HG03442 (cell line): ENCODE measurements at regions not wholly inside any gene's neighbourhood (a gene's known extent, or its start where the extent isn't known, plus 50 kb on each side); places are given as distances from the start of the nearest gene placed in this dataset.
A peak's percentile ranks its signal among the peaks of the same experiment; 100 is the strongest.
"Not testable (repeated sequence)": the region's sequence is repeated elsewhere in the genome, so short reads cannot be mapped to it uniquely, and the experiment has no call there.

Experiments used
- ATAC-seq: cut with Tn5 transposase; IDR thresholded peaks from one replicate; pipeline ENCODE4 v1.9.1; 2021; ENCODE audit warnings: mild to moderate bottlenecking, moderate library complexity; ENCODE audit not compliant: unreplicated experiment

DNA sequence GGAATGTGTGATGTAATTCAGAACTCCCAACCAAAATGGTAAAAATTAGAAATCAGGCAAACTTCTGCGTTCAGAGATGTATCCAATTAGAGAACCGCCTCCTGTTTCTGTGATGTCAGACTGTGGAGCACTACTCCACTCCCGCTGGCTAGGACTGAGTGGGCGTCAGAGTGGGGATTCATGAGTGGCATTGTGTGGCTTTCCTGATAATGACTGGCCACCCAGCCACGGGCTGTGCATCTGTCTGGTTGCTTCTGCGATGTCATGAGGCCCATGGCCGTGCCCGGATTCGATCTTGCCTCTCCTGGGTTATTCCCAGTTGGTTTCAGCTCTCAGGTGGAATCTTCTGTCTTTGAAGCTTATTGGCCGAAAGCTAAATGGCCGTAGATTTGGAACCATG, 87.1 kb upstream of the KCNA1 start:
- ATAC-seq: no peak

DNA sequence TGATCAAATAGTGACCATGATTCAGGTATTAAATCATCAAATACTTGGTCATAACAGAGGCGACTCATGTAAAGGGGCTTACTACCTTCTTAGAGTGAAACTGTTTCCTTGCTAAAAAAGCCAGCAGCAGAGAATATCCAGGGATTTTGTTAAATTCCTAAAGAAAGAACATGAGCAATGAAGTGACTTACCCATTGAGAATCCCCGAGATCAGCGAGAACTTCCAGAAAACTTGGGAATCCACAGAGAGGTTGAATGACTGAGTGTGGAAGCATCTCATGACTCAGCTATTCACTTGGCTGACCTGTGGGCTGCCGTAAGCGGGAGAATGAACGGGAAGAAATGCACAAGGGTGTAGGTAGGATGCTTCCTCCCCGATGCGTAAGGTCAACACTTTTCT, 85.3 kb upstream of the KCNA1 start:
- no peak for ATAC-seq

DNA sequence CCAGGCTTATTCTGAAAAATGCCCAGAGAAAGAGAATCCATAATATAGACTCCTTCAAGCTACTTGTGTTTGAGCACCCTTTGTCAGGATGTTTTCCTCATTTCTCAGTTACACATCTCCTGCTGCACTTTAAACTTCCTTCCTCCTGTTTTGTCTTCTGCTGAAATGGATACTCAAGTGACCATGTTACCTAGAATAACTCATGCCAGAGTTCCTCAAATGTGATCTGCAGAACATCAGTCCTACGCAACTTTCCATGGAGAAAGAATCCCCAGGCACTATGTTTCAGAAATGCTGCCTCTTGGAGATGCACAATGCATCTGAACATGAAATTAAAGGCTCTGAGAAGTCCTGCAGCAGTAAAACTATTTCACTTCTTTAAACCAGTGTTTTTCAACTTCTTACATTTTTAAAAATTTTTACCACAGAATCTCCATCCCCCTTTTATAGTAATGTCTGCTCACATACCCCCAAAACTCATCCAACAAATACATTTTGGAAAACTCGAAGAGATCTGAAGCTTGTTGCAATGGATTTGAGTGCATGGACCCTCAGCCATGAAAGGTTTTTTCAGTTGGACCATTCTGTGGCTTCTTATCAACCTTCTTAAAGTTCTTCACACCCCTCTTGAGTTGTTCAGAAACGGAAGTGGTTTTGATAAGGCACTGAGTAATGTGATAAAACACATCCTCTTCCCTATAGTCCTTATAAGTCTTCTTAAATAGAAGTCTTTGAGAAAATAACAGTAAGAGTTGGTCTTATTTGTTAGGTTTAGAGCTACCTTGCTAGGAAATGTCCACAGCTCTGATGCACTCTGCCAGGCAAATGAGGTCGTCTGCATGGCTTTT, 84.5 kb upstream of the KCNA1 start:
- ATAC-seq: no peak

DNA sequence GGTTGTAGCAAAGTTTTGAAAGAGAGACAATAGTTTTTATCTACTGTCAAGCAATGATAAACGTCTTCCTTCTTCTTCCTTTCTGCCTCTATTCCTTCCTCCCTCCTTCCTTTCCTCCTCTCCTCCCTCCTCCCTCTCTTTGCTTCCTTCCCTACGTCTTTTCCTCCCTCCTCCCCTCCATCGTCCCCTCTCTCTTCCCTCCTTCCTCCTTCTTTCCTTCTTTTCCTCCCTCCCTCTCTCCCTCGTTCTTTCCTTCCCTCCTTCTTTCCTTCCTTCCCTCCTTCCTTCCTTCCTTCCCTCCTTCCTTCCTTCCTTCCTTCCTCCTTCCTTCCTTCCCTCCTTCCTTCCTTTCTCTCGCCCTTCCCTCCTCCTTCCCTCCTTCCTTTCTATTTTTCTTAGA, 82.8 kb upstream of the KCNA1 start:
- no peak for ATAC-seq

DNA sequence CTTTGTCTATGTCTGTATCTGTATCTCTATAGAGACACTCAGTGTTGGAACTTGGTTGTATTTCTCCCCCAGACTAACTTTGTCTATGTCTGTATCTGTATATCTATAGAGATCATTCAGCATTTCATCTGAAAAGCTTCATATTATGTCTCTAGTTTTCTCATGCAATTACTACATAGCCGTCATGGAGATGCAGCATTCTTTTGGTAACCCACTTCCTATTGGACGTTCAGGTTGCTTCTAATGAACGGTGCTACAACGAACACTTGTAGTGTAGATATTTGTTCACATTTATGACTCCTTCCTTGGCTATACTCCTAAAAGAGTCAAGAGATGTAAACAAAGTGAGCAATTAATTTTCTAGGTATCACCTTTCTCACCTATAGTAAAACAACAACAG, 81.5 kb upstream of the KCNA1 start:
- no peak for ATAC-seq

DNA sequence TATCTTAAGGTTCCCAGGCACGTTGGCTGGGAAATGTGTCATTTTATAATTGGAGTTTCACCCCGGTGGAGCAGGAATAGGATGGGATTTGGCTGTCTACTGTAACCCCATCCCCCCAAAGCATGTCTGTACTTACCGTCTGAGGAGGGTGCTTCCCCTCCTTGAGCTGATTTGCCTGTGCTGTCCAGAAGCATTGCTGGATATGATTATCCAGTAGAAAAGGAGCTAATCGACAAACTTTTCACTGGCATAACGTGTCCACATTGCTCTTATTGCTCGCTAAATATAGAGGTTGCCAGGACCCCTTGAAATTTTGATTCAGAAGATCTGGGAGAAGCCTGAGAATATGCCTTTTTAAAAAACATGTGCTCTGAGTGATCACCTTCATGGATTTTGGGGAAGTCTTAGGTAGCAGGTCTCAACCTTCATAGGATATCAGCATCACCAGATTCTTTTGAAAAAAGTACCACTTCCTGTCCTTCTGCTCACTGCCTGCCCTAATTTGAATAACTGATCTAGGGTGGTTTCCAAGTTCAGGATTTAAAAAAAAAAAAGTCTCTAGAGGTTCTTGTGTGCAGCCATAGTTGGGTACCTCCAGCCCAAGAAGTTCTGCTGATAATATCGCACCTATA, 80.4 kb upstream of the KCNA1 start:
- peak; percentile 80 for ATAC-seq

DNA sequence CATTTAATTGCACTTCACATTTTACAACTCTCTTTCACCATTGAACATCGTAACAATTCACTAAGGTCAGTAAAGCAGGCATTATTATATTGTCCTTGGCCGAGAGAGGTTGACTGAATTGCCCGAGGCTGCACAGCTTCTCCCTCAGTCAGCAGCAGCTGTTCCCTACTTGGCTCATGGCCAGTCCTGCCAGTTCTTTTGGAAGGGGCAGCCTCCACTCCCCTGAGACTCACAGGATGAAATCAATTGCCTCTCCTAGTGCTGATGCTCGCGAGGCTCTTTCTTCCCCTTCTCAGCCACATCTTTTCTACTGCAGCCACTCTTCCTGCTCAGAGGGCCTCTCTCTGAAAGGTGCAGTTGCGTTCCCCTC, 79.9 kb upstream of the KCNA1 start:
- ATAC-seq: peak; percentile 10

DNA sequence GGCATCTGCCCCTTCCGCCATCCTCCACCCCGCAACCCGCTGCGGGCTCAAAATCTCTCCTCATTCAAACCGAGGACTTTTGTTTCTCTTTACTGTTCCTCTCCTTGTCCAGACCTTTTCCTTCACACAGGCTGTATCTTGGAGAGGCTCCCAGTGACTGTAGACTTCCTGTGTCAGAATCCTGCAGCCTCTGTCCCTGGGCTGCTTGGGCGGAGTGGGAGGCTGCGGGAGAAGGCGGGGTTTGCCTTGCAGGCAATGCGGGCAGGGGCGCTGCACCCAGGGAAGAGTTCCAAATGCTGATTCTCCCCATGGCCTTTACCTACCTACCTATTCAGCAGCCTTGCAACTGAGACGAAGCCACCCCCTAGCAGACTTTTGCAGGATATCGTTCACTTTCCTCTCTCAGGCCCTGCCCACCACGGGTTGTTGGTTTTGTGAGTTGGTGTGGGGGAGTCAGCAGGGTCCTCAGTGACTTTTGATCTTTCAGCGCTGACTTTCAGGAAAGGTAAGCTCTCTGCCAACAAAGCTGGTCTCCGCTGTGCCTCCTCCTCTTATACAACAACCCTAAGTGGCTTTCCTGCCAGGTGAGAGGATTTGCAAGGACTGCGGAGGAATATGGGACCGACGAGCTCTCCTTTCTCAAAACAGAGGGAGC, 79.0 kb upstream of the KCNA1 start:
- no peak for ATAC-seq

DNA sequence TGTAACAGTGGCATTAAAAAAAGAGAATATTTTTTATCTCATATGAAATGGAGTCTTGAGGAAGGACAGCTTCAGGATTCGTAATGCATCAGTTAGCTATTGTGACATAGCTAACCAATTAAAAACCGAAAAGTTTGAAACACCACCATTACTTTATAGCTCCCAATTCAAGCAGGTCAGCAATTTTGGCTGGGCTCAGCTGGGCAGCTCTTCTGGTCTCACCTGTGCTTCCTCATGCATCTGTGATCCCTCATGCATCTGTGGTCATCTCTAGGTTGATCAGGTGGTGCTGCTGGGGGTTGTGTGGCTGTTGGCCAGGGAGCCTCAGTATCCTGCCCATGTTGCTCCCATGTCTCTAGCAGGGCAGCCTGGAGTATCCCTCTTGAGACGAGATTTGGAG, 76.7 kb upstream of the KCNA1 start:
- no peak for ATAC-seq

DNA sequence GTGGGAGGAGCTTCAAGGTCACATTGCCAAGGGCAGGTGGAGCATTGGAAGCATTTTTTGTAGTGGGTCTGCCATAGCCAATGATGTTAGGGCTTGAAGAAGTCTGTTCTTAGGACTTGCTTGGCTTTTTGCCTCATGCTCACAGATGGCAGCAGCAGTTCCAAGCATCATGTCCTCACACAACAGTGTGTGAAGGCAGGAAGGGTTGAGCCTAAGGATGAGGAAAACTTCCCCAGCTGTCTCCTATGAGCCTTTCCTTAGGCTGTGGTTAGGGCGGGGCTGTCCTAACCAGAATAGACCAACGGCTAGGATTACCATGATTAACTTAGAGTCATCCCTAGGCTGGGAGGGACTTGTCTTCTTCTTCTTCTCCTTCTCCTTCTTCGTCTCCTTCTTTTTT, 76.2 kb upstream of the KCNA1 start:
- ATAC-seq: no peak

DNA sequence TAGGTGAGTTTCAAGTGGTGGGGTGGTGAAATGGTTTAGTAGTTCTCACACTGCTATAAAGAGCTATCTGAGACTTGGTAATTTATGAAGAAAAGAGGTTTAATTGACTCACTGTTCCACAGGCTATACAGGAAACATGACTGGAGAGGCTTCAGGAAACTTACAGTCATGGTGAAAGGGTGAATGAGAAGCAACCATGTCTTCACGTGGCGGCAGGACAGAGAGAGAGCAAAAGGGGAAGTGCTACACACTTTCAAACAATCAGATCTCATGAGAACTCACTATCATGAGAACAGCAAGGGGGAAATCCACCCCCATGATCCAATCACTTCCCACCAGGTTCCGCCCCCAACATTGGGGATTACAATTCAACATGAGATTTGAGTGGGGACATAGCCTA, 67.3 kb upstream of the KCNA1 start:
- ATAC-seq: not testable (repeated sequence)

DNA sequence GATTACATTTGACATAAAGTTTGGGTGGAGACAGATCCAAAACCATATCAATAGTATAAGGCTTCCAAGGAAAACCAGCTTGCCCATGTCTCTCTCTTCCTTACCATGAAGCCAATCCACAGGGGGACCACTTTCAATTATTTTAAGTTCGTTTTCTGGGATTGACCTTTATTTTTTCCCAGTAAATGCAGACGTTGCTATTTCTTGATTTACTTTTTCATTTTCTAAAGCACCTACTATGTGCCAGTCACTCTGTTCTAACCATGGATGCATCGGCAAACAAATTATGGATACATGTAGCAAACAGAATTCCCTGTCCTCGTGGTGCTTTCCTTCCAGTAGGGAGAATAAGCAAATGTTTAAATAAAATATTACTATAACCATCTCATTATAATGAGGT, 65.8 kb upstream of the KCNA1 start:
- no peak for ATAC-seq

DNA sequence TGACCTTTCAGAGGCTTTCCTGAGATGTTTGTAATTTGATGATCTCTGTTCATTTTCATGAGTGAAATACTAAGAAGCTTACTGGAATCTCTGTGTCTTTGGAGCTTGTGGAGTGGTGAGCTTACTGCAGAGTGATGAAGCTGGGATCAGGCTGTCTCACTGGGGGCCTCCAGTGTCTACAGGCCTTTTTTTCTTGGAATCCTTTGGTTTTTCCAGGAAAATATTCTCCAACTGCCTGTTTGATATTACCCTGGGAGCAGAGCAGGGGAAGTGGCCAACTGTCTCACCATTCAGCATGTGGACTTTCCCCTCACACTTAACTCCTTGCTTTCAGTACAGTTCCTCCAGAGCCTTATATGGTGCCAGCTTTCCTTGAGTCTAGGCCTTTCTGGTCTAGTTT, 62.0 kb upstream of the KCNA1 start:
- no peak for ATAC-seq

DNA sequence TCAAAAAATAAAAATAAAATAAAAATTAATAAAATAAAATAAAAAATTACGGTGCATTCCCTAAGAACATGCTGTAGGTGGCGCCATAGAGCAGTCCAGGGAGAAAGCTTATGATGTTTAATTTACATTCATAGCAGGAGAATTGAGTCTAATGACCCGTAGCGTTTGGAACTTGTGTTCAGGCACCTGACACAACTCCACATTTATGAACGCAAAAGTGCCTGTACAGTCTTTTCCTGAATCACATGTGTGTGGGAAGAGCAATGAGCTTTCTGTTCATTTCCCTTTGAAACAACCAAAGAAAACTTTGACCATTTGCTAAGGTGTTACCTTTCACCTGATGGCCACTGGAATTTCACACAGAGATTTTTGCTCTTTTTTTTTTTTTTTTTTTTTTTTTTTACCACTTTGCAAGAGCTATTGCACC, 60.6 kb upstream of the KCNA1 start:
- no peak for ATAC-seq

DNA sequence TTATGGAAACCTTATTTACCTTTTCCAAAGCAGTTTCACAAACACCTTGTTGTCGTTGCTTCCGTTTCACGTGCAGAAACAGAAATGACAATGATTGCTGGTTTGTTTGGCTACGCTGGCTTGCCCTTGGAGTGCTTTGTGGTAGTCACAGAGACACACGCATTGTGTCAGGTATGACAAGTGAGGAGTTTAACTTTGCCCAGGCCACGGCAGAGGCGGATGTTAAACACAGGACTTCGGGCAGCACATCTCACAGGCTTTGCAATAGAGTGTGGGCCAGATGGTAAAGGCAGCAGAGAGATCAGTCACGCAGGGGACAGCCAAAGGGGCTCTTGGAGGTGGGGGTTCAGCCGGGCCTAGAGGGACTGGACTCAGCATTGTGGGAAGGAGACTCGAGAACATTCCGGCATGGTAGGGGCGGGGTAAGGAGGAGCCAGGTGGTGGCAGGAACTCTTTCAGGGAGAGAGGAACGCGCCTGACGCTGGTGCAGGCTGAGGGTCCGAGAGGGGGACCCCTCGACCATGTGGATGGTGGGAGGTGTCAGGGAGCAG, 59.8 kb upstream of the KCNA1 start:
- no peak for ATAC-seq

DNA sequence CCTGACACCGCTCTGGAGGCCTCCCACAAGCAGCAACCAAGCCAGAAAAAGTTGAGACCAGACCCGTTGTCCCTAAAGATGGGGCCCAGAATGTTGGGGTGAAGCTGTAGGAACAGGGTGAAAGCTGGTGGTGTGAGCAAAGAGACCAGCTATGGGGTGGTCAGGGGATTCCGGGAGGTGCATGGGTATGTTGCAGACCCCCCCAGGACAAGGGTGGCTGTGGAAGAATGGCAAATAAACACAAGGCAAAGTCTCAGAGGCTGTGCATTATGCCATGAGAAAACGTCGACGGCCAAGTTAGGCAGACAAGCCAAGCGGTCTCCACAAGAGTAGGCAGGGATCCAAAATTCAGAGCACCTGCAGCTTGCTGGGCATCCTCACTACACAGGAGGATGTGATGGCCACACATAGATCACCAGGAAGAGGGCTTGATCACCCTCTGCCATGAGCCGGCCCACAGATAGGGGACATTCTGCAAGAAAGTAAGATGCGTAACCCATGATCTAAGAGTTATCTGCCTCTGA, 58.8 kb upstream of the KCNA1 start:
- ATAC-seq: no peak

DNA sequence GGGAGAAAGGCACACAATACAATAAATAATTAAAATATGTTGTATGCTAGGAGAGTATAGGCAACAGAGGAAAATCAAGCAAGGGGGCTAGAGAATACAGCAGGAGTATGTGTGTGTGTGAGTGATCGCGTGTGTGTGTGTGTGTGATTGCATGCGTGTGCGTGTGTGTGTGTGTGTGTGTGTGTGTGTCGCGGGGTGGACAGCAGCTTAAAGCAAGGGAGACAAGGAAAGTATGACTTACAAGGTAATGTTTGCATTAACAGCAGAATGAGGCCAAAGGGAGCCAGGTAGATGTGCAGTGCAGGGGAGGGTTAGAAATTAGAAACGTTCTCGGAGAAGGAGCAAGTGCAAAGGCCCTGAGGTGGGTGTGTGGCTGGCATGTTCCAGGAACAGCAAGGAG, 57.4 kb upstream of the KCNA1 start:
- ATAC-seq: no peak

DNA sequence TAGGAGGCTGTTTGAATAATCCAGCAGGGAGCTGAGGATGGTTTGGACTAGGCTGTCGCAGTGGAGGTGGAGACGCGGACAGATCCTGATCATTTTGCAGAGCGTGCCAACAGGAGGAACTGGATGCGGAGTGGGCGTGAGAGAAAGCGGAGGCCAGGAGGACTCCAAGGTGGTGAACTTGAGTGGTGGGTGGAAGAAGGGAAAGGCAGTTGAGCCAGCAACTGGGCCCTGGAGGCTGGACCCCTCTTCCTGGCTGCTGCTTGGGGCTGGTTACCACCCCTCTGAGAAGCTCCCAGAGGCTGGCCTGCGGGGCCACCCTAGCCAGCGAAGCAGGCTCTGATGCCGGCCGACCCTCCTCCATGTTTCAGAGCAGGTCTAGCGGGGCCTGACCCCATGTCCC, 56.8 kb upstream of the KCNA1 start:
- ATAC-seq: no peak

DNA sequence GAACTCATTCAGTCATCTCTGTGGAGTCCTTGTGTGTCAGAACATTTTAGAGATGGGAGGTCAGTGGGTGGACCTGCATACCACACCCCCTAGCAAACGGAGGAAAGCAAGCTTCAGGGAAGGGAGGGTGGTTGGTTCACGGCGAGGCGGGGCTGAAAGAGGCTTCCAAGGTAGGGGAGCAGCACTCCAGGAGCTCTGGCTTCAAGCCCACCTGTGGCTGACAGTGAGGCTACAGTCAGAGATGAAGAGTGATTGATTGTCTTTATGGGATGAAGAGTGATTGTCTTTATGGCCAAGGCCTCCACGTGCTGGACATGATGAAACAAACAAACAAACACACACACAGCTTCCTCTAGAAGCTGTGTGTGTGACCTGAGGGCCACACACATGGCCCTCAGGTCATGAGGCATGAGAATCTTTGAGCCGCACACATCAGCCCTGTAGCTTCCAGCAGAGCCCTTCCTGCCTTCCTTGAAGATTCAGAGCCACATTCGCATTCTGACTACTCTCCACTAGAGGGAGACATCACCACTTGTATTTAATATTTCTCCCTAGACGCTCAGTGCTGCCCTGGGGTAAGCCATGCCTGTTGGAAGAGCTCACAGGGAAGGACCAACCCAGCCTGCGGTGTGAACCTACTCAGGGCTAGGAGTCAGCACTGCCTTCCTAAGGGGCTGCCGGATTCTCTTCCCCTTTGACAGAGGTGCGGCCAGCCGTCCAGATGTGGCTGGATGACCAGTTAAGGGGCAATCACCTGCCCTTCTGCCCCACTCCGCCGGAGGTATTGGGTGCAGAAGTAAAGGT, 54.4 kb upstream of the KCNA1 start:
- peak; percentile 40 for ATAC-seq

DNA sequence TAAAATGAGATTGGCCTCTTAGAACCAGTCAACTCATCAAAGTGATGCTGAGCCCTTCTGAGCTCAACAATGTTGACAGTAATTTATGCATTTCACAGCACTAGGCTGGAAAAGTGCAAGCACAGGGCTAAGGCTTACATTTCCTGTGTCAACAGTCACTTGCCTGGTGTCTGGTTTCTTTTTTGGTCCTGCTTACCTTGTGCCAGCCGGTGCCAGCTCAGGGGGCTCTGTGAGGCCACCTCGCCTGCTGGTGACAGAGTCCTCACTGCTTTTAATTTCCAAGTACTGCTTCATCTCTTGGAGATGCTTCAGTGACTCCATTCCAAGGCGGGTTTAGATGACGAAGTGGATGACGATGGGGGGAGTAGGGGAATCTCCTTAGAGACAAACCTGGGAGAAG, 53.1 kb upstream of the KCNA1 start:
- ATAC-seq: no peak
